ENCODE measurements at regions not wholly inside any gene's neighbourhood (a gene's known extent, or its start where the extent isn't known, plus 50 kb on each side); places are given as distances from the start of the nearest gene placed in this dataset.

- TF ChIP-seq CTCF (IDR thresholded peaks at IDR 0.05) (no peak), ZFX (IDR thresholded peaks at IDR 0.05; ENCODE audit: borderline replicate concordance) (no peak)
Observed at GRCh38 chr12:40508421-40508820, 183.8 kb upstream of the CNTN1 start.

Measured in 22Rv1 (cell line).